H7 (cell line): ENCODE measurements at regions not wholly inside any gene's neighbourhood (a gene's known extent, or its start where the extent isn't known, plus 50 kb on each side); places are given as distances from the start of the nearest gene placed in this dataset.
"Not testable (repeated sequence)": the region's sequence is repeated elsewhere in the genome, so short reads cannot be mapped to it uniquely, and the experiment has no call there.

Source experiments
- DNase-seq: peaks from one replicate; pipeline ENCODE4 v3.0.0; 2012
- H3K27me3 ChIP-seq: 2 replicates; pipeline ENCODE4 v1.6.0; 2011; ENCODE audit warnings: mild to moderate bottlenecking, low read length; ENCODE audit not compliant: control insufficient read depth, insufficient read depth
- H3K36me3 ChIP-seq: replicated peaks from 2 replicates; pipeline ENCODE4 v1.5.1; 2011; ENCODE audit warnings: low read length; ENCODE audit not compliant: control insufficient read depth, insufficient read depth
- H3K4me3 ChIP-seq: 2 replicates; pipeline ENCODE4 v1.5.1; 2011; ENCODE audit warnings: low read depth, mild to moderate bottlenecking, control low read depth, low read length, moderate library complexity; ENCODE audit not compliant: insufficient read depth

DNA sequence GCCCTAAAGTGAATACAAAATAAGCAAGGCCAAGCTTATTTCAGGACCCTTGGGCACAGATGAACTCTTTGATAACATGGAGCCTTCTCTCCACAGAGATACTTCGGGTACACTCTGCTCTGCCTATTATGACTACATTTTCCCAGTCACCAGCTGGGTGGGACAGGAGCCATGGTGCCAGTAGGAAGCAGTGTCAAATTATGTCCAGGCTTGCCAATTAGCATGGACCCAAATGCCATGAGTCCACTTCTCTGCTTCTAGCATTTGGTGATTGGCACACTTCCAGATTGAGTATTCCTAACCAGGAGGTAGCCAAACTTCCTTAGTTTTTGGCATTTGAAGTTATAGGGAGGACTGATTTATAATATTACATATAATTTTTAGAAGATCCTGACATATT lies 513.8 kb upstream of the HTR1E start:
- no peak overlapping the region for H3K4me3 ChIP-seq

DNA sequence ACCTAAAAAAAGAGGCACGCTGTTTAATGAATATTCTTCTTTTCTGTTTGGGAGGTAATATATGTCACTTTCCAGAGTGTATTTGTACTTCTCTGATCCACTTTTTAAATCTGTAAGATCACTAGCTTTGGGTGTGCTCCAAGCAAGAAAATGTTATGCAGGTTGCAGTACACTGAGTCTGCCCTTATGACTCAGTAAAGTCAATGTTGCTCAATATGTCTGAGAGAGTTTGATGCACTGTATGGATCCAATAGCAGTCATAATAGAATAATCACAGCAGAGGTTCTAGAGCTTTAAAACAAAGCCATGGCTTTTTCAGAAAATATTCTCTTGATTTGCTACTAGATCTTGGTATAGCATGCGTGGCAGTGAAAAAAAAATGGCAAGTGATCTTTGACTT lies 525.3 kb upstream of the HTR1E start:
- Histone ChIP-seq H3K27me3 (no peaks in the 10 kb centered on the region), H3K36me3 (no peaks in the 10 kb centered on the region), H3K4me3 (no peak overlapping the region)
- DNase-seq: no peak

More for the DNA sequence above, 513.8 kb upstream of the HTR1E start:
- Histone ChIP-seq H3K36me3 (no peaks in the 10 kb centered on the region), H3K27me3 (no peaks in the 10 kb centered on the region)
- no peak for DNase-seq

- Histone ChIP-seq H3K4me3 (no peak overlapping the region), H3K36me3 (no peaks in the 10 kb centered on the region), H3K27me3 (no peaks in the 10 kb centered on the region)
- no peak for DNase-seq
Observed at GRCh38 chr6:86407128-86407527, 530.2 kb upstream of the HTR1E start.

- not testable (repeated sequence) for H3K27me3 ChIP-seq, H3K36me3 ChIP-seq, DNase-seq, H3K4me3 ChIP-seq
Observed at GRCh38 chr6:86392850-86393249, 544.5 kb upstream of the HTR1E start.

- H3K36me3 ChIP-seq: no peaks in the 10 kb centered on the region
- no peaks in the 10 kb centered on the region for H3K27me3 ChIP-seq
- no peak for DNase-seq
- no peak overlapping the region for H3K4me3 ChIP-seq
Observed at GRCh38 chr6:86380571-86381125, 556.7 kb upstream of the HTR1E start.

DNA sequence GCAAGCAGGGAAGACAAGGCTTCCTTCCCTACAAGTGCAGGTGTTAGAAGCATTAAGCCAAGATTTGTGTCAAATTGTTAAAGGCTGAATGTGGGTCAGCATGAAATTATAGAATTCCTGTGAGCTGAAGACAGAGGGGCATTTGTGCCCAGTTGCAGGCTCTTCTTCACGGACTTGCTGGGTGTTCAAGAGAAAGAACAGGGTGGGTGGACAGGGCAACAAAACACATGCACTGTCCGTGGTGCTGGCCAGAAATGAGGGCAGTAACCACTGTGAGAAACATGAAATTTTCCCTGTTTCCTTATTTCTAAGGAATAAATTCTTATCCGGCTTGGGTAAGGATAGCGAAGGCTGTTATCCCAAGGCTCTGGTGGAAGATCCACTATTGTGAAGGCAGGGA lies 579.5 kb upstream of the HTR1E start:
- no peaks in the 10 kb centered on the region for H3K27me3 ChIP-seq
- H3K36me3 ChIP-seq: no peaks in the 10 kb centered on the region
- no peak overlapping the region for H3K4me3 ChIP-seq
- no peak for DNase-seq

GRCh38 chr6:86355271-86355670 lies 582.1 kb upstream of the HTR1E start:
- H3K27me3 ChIP-seq: no peaks in the 10 kb centered on the region
- no peak for DNase-seq
- H3K4me3 ChIP-seq: no peak overlapping the region
- no peaks in the 10 kb centered on the region for H3K36me3 ChIP-seq

GRCh38 chr6:86331919-86332318 lies 605.4 kb upstream of the HTR1E start:
- DNase-seq: peak; percentile 0
- Histone ChIP-seq H3K4me3 (no peak overlapping the region), H3K27me3 (no peaks in the 10 kb centered on the region), H3K36me3 (no peaks in the 10 kb centered on the region)

DNA sequence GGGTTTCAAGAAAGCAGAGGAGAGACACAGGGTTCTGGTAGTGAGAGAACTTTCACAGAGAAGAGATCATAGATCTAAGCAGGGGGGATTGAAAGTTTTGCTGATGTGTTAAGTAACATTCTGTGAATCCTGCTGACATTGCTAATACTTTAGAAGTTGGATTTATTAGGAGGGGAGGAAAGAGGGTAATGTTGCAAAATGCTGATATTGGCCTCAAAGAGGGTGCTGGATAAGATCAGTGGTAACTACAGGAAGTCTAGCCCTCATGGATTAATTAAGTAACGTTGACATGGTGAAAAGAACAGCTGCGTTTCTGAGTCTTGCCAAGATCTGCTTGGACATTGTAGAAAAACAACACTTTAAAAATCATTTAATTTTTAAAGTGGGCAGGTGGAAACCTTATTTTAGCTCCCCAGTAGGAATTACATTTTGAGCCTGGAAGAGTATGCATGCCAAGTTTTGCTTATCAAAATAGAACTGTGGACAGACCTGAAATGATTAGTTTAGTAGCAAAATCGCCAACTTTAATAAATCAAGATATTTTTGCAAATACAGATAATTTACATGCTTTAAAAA lies 606.0 kb upstream of the HTR1E start:
- DNase-seq: no peak
- Histone ChIP-seq H3K27me3 (no peaks in the 10 kb centered on the region), H3K36me3 (no peaks in the 10 kb centered on the region), H3K4me3 (no peak overlapping the region)

DNA sequence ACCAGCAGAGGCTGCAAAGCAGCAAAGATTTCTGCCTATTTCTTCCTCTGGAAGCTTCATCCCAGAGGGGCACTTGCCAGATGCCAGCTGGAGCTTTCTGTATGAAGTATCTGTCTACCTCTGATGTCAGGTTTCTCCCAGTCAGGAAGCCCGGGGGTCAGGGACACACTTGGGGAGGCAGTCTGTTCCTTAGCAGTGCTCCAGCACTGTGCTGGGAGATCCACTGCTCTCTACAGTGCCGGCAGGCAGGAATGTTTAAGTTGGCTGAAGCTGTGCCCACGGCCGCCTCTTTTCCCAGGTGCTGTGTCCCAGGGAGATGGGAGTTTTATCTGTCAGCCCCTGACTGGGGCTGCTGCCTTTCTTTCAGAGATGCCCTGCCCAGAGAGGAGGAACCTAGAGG lies 631.1 kb upstream of the HTR1E start:
- no peaks in the 10 kb centered on the region for H3K27me3 ChIP-seq
- no peak for DNase-seq
- no peaks in the 10 kb centered on the region for H3K36me3 ChIP-seq
- H3K4me3 ChIP-seq: no peak overlapping the region

- Histone ChIP-seq H3K36me3 (no peaks in the 10 kb centered on the region), H3K27me3 (no peaks in the 10 kb centered on the region), H3K4me3 (no peak overlapping the region)
- no peak for DNase-seq
Observed at GRCh38 chr6:86285876-86286275, 643.2 kb upstream of the SYNCRIP start.

DNA sequence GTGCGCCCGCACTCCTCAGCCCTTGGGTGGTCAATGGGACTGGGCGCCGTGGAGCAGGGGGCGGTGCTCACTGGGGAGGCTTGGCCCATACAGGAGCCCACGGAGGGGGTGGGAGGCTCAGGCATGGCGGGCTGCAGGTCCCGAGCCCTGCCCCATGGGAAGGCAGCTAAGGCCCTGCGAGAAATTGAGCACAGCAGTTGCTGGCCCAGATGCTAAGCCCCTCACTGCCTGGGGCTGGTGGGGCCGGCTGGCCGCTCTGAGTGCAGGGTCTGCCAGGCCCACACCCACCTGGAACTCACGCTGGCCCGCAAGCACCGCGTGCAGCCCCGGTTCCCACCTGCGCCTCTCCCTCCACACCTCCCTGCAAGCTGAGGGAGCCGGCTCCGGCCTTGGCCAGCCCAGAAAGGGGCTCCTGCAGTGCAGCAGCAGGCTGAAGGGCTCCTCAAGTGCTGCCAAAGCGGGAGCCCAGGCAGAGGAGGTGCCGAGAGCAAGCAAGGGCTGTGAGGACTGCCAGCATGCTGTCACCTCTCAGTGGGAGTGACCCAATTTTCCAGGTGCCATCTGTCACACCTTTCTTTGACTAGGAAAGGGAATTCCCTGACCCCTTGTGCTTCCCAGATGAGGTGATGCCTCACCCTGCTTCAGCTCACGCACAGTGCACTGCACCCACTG lies 642.3 kb upstream of the SYNCRIP start:
- not testable (repeated sequence) for H3K36me3 ChIP-seq, H3K27me3 ChIP-seq, H3K4me3 ChIP-seq, DNase-seq

DNA sequence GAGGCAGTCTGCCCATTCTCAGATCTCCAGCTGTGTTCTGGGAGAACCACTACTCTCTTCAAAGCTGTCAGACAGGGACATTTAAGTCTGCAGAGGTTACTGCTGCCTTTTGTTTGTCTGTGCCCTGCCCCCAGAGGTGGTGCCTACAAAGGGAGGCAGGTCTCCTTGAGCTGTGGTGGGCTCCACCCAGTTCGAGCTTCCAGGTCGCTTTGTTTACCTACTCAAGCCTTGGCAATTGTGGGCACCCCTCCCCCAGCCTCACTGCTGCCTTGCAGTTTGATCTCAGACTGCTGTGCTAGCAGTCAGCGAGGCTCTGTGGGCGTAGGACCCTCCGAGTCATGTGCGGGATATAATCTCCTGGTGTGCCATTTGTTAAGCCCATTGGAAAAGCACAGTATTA lies 640.9 kb upstream of the SYNCRIP start:
- not testable (repeated sequence) for DNase-seq, H3K27me3 ChIP-seq, H3K36me3 ChIP-seq, H3K4me3 ChIP-seq

- DNase-seq: no peak
- Histone ChIP-seq H3K27me3 (no peaks in the 10 kb centered on the region), H3K4me3 (no peak overlapping the region), H3K36me3 (no peaks in the 10 kb centered on the region)
Observed at GRCh38 chr6:86276056-86276455, 633.4 kb upstream of the SYNCRIP start.

GRCh38 chr6:86273936-86274335 lies 631.2 kb upstream of the SYNCRIP start:
- no peak for DNase-seq
- H3K27me3 ChIP-seq: no peaks in the 10 kb centered on the region
- no peak overlapping the region for H3K4me3 ChIP-seq
- no peaks in the 10 kb centered on the region for H3K36me3 ChIP-seq
